SIG-M5 treated with dmso at 0.1 percent for 504 hours (cell line): ENCODE measurements at regions not wholly inside any gene's neighbourhood (a gene's known extent, or its start where the extent isn't known, plus 50 kb on each side); places are given as distances from the start of the nearest gene placed in this dataset.
A peak's percentile ranks its signal among the peaks of the same experiment; 100 is the strongest.
"Not testable (repeated sequence)": the region's sequence is repeated elsewhere in the genome, so short reads cannot be mapped to it uniquely, and the experiment has no call there.

Source experiments
- DNase-seq: peaks from one replicate; lab custom pipeline; 2025; ENCODE audit not compliant: unreplicated experiment; lab: John Stamatoyannopoulos, UW

DNA sequence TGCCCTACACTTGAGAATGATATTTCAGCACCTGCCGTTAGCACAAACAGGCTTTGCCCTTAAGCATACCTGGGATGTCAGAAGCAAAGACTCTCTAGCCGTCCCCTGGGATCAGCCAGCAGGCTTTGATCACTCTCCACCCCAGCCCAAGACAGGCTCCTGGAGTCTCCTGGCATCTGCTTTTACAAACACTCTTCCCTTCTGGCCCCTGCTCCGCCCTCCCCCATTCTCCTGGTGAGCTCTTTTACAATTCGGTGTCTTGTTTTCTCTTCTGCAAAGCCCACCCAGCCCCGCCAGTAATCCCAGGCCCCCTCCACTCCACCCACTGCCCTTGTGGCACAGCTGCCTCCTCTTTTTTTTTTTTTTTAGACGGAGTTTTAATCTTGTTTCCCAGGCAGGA, 50.4 kb downstream of the KATNIP start:
- no peak for DNase-seq

DNA sequence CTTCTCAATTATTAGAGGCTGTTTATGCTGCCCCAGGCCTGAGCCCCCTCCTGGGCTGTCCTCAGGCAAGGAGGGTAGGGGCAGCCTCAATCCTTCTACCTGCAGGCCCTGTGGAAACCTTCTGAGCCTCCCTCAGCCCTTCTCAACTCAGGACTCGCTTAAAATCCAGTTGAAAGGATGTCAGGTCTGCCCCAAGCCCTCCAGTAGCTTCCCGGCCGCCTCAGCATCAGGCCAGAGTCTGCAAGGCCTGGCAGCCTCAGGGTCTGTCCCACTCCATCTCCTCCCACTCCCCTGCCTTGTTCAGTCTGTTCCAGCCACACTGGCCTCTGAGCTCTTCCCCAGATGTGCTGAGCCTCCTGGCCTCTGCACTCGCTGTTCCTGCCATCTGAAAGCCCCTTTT, 52.2 kb downstream of the KATNIP start:
- no peak for DNase-seq

DNA sequence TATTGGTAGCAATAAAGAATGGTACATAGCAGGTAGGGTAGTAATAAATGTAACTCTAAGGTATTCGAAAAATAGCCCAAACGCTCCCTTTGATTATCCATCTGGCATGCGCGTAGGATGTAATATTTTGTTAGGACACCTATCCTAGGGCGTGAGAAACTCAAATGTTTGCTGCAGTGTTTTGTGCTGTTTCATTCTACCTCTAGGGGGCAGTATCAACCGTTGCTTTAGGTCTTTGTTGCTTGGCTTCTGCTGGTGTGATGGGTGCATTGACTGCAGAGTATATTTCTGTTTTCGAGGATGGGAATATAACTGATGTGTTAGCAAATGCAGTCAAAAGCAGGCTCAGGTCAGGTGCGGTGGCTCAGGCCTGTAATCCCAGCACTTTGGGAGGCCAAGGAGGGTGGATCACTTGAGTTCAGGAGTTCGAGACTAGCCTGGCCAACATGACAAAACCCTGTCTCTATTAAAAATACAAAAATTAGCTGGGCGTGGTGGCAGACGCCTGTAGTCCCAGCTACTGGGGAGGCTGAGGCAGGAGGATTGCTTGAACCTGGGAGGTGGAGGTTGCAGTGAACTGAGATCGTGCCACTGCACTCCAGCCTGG, 55.7 kb downstream of the KATNIP start:
- peak; percentile 32 for DNase-seq

DNA sequence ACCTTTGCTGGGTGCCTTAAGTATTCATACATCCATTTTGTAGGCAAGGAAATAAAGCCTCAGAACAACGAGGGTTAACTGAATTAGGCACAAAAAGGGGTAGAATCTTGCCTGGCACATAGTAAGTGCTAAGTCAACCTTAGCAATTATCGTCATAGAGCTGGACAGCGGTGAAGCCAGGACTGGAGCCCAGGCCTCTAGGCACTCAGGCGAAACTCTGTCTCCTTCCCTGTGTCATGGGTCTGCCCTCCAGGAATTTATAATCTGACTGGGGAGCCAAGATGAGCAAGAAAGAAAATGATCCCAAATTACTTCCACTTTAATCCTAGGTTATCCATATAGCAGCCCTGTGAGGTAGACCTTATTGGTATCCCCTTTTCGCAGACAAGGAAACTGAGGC, 61.4 kb downstream of the KATNIP start:
- DNase-seq, result no peak

DNA sequence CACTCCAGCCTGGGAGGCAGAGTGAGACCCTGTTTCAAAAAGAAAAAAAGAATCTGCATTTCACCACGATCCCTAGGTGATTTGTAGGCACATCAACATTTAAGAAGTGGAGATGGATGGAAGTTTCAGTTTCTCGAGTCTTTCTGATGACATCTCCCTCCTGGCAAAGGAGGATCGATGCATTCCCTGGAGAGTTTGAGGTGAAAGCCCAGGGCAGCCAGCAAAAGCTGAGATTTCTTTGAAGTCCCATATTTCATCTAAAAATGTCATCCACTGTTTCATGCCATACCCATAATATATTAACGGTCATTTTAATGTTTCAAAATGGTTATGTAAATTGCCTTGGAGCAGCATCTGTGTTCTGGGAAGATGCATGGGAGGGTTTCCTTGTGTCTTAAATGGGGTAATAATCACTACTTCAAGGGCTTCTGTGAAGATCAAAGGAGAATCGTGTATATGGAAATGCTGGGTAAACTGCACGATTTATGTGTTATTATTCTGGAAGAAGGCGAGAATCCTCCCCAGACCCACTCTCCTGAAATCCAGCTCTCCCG, 63.4 kb downstream of the KATNIP start:
- DNase-seq, result no peak

DNA sequence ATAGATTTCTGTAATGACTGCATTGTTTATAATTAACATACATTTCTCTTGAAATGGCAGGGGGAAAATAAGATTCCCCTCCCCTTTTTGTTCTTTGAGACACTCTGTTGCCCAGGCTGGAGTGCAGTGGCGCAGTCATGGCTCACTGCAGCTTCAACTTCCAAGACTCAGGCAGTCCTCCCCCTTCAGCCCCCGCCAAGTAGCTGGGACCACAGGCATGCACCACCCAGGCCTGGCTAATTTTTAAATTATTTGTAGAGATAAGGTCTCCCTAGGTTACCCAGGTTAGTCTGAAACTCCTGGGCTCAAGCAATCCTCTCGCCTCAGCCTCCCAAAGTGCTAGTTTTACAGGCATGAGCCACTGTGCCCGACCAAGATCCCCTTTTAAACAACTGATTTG, 67.7 kb downstream of the KATNIP start:
- no peak for DNase-seq

DNA sequence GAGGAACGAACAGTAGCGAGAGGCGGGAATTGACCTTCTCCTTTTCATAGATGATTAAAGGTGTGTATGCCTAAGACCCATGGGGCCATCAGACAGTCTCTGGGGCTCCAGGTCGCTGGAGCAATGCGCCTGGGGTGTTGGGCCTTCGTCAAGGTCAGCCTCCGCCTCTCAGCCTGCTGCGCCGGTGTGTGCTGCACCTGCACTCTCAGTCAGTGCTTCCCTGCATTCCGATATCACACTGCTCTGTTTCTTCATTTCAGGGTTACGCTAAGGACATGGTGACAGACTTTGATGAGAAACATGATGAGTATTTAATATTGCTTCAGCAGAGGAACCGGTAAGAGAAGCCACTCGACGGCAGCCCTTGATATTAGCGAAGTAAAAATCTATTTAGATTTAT, 68.2 kb downstream of the KATNIP start:
- DNase-seq, result no peak

DNA sequence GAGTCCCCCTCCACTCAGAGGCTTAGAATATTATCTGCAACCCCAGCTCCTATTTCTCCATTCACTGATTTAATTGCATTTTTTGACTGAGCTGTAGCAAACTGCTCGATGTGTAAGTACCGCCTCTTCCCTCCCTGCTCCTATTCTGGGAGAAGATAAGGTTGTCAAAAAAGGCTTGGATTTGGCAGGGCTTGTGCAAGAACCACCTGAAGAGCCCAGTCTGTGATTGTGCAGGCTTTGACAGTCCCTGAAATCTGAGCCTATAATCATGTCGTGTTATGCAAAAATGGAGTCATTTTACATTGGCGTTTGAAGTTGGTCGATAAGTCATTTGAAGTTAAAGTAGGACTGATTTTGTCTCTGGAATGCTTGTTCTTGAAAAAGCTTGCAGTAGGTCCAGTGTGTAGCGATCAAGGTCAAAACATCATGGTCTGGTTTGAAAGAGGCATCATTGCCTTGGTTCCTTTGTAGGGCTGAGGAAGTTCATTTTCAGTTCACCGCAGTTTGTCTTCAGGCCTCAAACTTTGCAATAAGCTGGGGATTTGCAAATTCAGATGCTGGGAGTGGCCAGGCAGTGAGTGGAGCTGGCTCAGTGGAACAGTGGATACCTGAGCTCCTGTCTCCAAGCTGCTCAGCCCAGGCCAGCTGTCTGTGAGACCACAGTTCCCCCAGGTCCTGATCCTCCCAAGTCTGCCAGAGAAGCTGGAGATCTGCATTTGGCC, 68.8 kb downstream of the KATNIP start:
- no peak for DNase-seq

DNA sequence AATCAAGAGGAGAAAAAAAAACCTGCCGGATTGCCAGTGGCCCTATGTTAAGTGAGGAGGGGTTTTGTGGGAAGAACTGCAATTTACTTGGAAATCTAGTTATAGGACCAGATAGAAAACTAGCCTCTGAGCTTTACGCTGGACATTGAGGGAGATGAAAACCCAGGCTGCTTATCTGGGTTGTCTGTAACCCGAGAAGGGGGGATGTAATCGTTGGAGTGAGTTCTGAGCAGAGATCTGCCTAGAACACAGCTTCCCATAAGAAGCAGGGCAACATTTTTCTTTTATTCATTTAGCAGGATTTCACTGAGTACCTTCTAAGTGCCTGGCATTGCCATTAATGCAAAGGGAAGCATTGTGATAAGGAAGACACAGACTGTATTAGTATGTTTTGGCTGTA, 70.6 kb downstream of the KATNIP start:
- no peak for DNase-seq

DNA sequence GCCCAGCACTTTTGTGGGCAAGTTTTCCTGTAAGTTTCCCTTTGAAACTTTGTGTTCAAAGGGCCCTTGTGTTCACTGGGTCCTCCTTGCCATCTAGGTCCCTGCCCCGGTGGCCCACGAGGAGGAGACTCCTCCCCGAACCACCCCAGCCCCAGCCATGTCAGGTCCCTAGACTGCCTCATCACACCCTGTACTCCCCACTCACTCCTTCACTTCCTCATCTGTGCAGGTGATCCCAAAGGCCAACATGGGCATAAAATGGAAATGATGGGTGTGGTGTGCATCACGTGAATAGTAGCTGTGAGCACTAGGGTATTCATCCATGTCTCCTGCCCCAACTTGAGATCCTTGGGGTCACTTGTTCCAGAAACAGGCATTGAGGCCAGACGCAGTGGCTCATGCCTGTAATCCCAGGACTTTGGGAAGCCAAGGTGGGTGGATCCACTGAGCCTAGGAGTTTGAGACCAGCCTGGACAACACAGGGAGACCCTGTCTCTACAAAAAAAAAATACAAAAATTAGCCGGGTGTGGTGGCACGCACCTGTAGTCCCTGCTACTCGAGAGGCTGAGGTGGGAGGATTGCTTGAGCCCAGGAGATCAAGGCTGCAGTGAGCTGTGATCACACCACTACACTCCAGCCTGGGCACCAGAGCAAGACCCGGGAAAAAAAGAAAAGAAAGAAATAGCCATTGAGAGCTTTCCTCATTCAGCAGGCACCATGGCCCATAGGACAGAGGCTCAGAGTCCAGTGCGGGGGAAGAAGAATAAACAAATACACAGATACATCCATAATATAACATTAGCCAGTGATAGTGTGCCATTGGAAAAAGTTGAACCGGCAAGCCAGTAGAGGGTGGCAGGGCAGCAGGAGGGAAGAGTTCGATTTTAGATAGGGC, 74.5 kb downstream of the KATNIP start:
- DNase-seq, result no peak

DNA sequence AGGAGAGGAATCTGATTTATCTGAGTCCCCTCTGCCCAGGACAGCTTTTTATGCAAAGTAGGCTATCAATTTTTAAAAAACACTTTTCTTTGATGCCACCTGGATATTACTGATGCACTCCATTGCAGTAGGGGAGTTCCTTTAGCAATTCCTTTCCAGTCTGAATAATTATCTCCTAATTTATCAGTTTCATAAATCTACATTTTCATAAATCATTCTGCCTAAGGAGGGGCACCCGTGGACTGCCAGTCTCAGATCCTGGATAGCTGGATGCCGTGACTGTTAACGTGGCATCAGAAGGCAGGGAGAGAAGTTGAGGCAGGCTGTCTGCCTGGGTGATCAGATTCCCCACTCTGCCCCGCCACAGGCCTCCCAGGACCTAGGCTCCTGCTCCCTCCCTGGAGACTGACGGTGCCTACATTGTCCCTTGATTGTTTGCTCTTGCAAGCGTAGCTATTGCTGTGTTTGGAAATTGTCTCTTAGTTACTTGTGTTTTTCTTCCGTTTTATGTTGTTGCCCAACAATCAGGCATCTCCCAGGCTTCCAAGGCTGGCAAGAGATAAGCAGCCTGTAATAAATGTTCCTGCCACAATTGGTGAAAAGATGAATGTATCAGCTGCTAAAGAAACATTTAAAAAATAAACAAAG, 75.2 kb downstream of the KATNIP start:
- no peak for DNase-seq

DNA sequence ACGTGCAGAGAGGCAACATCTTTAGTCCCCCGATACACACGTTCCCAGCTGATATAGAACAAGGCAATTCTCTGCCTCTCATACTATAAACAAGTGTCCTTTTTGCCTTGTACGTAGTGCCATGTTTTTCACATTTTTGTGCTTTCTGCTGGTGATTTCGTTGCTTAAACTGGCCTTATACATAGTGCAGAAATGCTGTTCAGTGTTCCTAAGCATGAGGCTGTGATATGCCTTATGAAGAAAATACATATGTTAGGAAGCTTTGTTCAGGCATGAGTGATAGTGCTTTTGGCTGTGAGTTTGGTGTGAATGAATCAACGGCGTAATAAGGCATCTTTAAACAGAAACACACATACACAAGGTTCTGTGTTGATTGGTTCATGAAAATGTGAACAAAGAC, 77.2 kb downstream of the KATNIP start:
- DNase-seq, result no peak

DNA sequence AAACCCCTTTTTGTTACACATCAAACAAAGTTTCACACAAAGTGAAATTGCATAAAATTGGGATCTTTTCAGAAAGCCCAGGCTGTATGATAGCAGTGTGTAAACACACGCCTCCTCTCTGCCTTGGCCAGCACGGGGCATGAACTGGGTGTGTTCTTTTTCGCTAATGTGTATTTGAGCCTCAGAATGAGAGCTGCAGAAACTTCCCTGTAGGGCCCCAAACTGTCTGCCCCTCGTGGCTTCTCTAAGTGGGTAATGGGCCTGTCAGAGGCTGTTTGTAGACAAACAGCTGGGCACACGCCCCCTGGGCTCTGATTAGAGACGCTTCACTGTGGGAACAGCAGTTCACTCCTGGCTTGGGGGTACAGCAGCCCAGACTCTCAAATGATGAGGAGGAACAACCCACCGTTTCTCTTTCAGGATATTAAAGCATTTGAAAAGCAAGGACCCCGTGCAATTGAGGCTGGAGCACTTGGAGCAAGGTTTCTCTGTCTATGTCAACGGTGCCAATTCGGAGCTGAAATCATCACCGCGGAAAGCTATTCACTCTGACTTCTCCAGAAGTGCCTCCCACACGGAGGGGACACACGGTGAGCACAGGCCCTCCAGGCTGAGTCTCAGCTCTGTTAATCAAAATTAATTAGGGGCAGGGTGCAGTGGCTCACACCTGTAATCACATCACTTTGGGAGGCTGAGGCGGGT, 78.4 kb downstream of the KATNIP start:
- no peak for DNase-seq

DNA sequence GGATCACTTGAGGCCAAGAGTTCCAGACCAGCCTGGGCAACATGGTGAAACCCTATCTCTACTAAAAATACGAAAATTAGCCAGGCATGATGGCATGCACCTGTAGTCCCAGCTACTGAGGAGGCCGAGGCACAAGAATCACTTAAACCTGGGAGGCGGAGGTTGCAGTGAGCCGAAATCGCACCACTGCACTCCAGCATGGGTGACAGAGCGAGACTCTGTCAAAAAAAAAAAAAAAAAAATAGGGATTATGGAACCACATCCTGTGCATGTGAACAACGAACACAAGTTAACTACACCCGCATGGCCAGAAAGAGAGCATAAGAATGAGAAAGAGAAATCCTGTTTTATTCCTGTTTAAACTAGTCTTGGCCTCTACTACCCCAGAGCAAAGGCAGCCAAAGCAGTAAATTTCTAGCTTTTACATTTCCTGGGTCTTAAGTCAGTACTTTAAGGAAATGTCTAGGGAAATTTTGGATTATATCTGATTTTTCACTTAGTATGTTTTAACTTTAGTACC, 79.1 kb downstream of the KATNIP start:
- not testable (repeated sequence) for DNase-seq

DNA sequence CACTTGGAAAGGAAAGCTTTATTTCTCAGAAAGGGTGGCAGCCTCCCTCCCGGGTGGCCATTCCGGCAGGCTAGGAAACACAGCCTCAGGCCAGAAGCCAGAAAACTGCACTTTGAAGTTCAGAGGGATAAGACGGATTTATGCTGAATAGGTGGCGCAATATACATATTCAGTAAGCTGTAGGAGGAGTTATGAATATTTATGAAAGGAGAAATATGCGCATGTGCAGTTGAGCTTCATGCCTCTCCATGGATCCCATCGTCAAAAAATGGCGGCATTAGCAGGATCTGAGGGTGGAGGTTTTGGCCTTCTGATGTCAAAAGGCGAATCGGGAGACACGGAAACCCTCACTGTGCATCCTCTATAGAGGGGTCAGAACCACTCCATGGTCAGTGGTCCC, 82.3 kb downstream of the KATNIP start:
- no peak for DNase-seq

DNA sequence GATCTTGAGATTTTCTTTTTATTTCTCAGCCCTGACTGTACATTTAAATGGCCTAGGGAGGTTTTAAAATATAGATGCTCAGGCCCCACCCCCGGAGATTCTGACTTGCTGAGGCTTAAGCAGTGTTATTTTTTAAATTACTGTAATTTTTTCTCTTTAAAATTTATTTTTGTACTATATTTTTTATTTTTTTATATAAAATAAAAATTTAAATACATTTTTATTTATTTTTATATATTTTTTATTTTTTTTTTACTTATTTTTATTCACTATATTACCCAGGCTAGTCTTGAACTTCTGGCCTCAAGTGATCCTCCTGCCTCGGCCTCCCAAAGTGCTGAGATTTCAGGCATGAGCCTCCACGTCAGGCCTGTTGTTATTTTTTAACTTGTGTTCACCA, 83.3 kb downstream of the KATNIP start:
- DNase-seq, result no peak

DNA sequence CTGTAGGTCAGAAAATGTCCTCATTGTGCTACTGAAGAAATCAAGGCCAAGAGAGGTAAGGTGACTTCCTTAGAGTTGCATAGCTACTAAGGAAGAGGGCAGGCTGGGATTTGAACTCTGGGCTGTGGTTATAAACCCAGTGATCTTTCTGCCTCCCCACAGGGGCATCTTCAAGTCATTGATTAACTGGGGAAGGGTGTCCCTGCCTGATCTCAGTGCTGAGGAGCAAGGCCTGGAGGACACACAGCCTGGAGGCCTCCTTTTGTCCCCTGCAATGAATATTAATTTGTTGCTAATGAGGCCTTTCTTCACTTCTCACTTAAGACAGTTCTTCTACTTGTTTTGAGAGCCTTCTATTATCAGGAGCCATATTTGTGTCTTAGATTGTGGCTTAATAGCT, 83.8 kb downstream of the KATNIP start:
- DNase-seq, result no peak

DNA sequence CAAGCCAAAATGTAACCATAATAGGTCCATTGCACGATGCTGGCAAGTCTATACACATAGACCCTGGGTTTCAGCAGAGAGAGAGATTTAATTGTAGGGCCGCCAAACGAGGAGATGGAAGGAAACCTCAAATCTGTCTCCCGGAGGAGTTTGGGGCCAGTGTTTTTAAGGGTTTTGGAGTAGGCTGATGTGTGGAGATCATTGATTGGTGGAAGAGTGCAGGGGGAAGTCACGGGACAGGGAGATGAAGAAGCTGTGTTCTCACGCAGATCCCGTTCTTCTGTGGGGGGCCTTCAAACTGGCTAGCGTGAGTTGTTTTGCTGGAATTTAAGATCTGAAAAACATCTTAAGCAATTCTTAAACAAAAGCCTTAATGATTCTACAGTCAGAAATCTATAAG, 84.8 kb downstream of the KATNIP start:
- no peak for DNase-seq

DNA sequence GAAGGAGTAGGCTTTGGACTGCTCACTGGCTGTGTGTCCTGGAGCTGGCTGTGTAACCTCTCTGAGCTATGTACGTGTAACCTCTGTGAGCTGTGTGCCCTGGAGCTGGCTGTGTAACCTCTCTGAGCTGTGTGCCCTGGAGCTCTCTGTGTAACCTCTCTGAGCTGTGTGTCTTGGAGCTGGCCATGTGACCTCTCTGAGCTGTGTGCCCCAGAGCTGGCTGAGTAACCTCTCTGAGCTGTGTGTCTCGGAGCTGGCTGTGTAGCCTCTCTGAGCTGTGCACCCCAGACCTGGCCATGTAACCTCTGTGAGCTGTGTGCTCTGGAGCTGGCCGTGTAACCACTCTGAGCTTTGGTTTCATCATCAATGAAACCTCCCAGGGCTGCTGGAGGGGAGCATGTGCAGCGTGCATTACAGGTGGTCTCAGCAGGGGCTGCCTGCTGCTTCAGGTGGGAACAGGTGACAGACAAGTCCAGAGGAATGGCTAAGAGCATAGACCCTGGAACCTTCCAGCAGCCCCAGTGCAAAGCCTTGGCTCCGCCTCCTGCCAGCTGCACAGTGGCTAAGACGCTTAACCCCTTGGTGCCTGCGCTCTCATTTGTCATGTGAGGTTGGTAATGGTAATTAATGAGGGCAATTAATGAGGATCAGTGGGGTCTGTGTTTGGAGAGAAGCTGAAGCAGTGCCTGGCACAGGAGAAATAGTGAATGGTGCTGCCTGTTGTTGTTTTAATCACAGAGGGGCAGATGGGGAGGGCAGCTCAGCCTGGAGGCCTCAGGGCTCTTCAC, 86.7 kb downstream of the KATNIP start:
- no peak for DNase-seq
